ENCODE measurements at regions not wholly inside any gene's neighbourhood (a gene's known extent, or its start where the extent isn't known, plus 50 kb on each side); places are given as distances from the start of the nearest gene placed in this dataset.

GRCh38 chr1:72763481-72763880 lies 481.1 kb upstream of the NEGR1 start:
- peak overlapping the region; percentile 38 for H2AFZ ChIP-seq (ENCODE audit: low read length)
- H2BK15ac ChIP-seq (ENCODE audit: low read length) = no peak overlapping the region
- H3K4me3 ChIP-seq (ENCODE audit: low read length in 2 of 2) = no peak overlapping the region
- no peak overlapping the region for H2BK12ac ChIP-seq (ENCODE audit: low read length)
- no peak overlapping the region for H3K9ac ChIP-seq (ENCODE audit: low read depth, low read length, poor library complexity)
- H3K36me3 ChIP-seq (replicated peaks in 1 of 2; ENCODE audit: control insufficient read depth in 2 of 2, insufficient read depth in 2 of 2, low read length in 2 of 2) = no peaks in the 10 kb centered on the region
- H3K23ac ChIP-seq (ENCODE audit: low read depth, low read length, poor library complexity) = no peak overlapping the region
- H3K79me1 ChIP-seq (ENCODE audit: low read depth, low read length) = no peaks in the 10 kb centered on the region
- H2BK5ac ChIP-seq (ENCODE audit: low read length) = no peak overlapping the region
- H3K9me3 ChIP-seq (replicated peaks in 1 of 2; ENCODE audit: control insufficient read depth in 2 of 2, insufficient read depth in 1 of 2, low read depth in 1 of 2, low read length in 2 of 2) = no peaks in the 10 kb centered on the region
- no peak overlapping the region for H3K4ac ChIP-seq (ENCODE audit: low read length)
- H3K14ac ChIP-seq (ENCODE audit: low read length) = no peak overlapping the region
- no peaks in the 10 kb centered on the region for H3K27me3 ChIP-seq (ENCODE audit: control insufficient read depth in 3 of 3, insufficient read depth in 3 of 3, low read depth in 1 of 3, low read length in 3 of 3)
- no peak overlapping the region for H3K18ac ChIP-seq (ENCODE audit: low read length)
- H3K27ac ChIP-seq (replicated peaks; ENCODE audit: low read length) = no peak overlapping the region
- no CpG with 5 or more reads among the region's 2 CpGs for WGBS, 2 donors (ENCODE audit: extremely low coverage in 2 of 2, insufficient read length in 2 of 2, insufficient replicate concordance in 1 of 2)
- no peak overlapping the region for H4K91ac ChIP-seq (ENCODE audit: low read depth, low read length, poor library complexity)
- no peak overlapping the region for H2BK120ac ChIP-seq (ENCODE audit: low read depth, low read length)
- no peaks in the 10 kb centered on the region for H3K4me1 ChIP-seq (ENCODE audit: control insufficient read depth in 2 of 2, insufficient read depth in 1 of 2, low read depth in 1 of 2, low read length in 2 of 2)
- no peak overlapping the region for H3K4me2 ChIP-seq (ENCODE audit: insufficient read depth, low read length, poor library complexity, severe bottlenecking)
- H2AK5ac ChIP-seq (ENCODE audit: low read depth, low read length) = no peak overlapping the region
- DNase-seq (ENCODE audit: low spot score) = no peak
- no peak overlapping the region for H4K8ac ChIP-seq (ENCODE audit: low read depth, low read length)

- H3K9me3 ChIP-seq (replicated peaks in 1 of 2; ENCODE audit: control insufficient read depth in 2 of 2, insufficient read depth in 1 of 2, low read depth in 1 of 2, low read length in 2 of 2) = no peaks in the 10 kb centered on the region
- H3K23ac ChIP-seq (ENCODE audit: low read depth, low read length, poor library complexity) = no peak overlapping the region
- no peak overlapping the region for H2BK120ac ChIP-seq (ENCODE audit: low read depth, low read length)
- H3K27ac ChIP-seq (replicated peaks; ENCODE audit: low read length) = no peak overlapping the region
- no peak overlapping the region for H3K4ac ChIP-seq (ENCODE audit: low read length)
- no peak overlapping the region for H2BK5ac ChIP-seq (ENCODE audit: low read length)
- H4K8ac ChIP-seq (ENCODE audit: low read depth, low read length) = no peak overlapping the region
- no peak overlapping the region for H2AK5ac ChIP-seq (ENCODE audit: low read depth, low read length)
- no peak overlapping the region for H2BK12ac ChIP-seq (ENCODE audit: low read length)
- no peaks in the 10 kb centered on the region for H3K27me3 ChIP-seq (ENCODE audit: control insufficient read depth in 3 of 3, insufficient read depth in 3 of 3, low read depth in 1 of 3, low read length in 3 of 3)
- H3K9ac ChIP-seq (ENCODE audit: low read depth, low read length, poor library complexity) = no peak overlapping the region
- no peak for DNase-seq (ENCODE audit: low spot score)
- H3K18ac ChIP-seq (ENCODE audit: low read length) = no peak overlapping the region
- no CpG with 5 or more reads among the region's 3 CpGs for WGBS, 2 donors (ENCODE audit: extremely low coverage in 2 of 2, insufficient read length in 2 of 2, insufficient replicate concordance in 1 of 2)
- H2AFZ ChIP-seq (ENCODE audit: low read length) = no peak overlapping the region
- no peak overlapping the region for H2BK15ac ChIP-seq (ENCODE audit: low read length)
- no peaks in the 10 kb centered on the region for H3K36me3 ChIP-seq (replicated peaks in 1 of 2; ENCODE audit: control insufficient read depth in 2 of 2, insufficient read depth in 2 of 2, low read length in 2 of 2)
- no peak overlapping the region for H4K91ac ChIP-seq (ENCODE audit: low read depth, low read length, poor library complexity)
- H3K79me1 ChIP-seq (ENCODE audit: low read depth, low read length) = no peaks in the 10 kb centered on the region
- no peak overlapping the region for H3K14ac ChIP-seq (ENCODE audit: low read length)
- H3K4me3 ChIP-seq (ENCODE audit: low read length in 2 of 2) = no peak overlapping the region
- H3K4me2 ChIP-seq (ENCODE audit: insufficient read depth, low read length, poor library complexity, severe bottlenecking) = no peak overlapping the region
- H3K4me1 ChIP-seq (ENCODE audit: control insufficient read depth in 2 of 2, insufficient read depth in 1 of 2, low read depth in 1 of 2, low read length in 2 of 2) = no peaks in the 10 kb centered on the region
Observed at GRCh38 chr1:72759486-72759885, 477.1 kb upstream of the NEGR1 start.

- Histone ChIP-seq H3K4me3 (ENCODE audit: low read length in 2 of 2) (no peak overlapping the region), H3K14ac (ENCODE audit: low read length) (no peak overlapping the region), H3K4me2 (ENCODE audit: insufficient read depth, low read length, poor library complexity, severe bottlenecking) (no peak overlapping the region), H3K27me3 (ENCODE audit: control insufficient read depth in 3 of 3, insufficient read depth in 3 of 3, low read depth in 1 of 3, low read length in 3 of 3) (no peaks in the 10 kb centered on the region), H3K36me3 (replicated peaks in 1 of 2; ENCODE audit: control insufficient read depth in 2 of 2, insufficient read depth in 2 of 2, low read length in 2 of 2) (no peaks in the 10 kb centered on the region), H2BK15ac (ENCODE audit: low read length) (no peak overlapping the region), H3K9me3 (replicated peaks in 1 of 2; ENCODE audit: control insufficient read depth in 2 of 2, insufficient read depth in 1 of 2, low read depth in 1 of 2, low read length in 2 of 2) (no peaks in the 10 kb centered on the region), H3K23ac (ENCODE audit: low read depth, low read length, poor library complexity) (no peak overlapping the region), H2BK5ac (ENCODE audit: low read length) (no peak overlapping the region), H2BK12ac (ENCODE audit: low read length) (no peak overlapping the region), H3K4me1 (ENCODE audit: control insufficient read depth in 2 of 2, insufficient read depth in 1 of 2, low read depth in 1 of 2, low read length in 2 of 2) (no peaks in the 10 kb centered on the region), H3K79me1 (ENCODE audit: low read depth, low read length) (no peaks in the 10 kb centered on the region), H2BK120ac (ENCODE audit: low read depth, low read length) (no peak overlapping the region), H4K8ac (ENCODE audit: low read depth, low read length) (no peak overlapping the region), H3K9ac (ENCODE audit: low read depth, low read length, poor library complexity) (no peak overlapping the region), H4K91ac (ENCODE audit: low read depth, low read length, poor library complexity) (no peak overlapping the region), H3K4ac (ENCODE audit: low read length) (no peak overlapping the region), H2AK5ac (ENCODE audit: low read depth, low read length) (no peak overlapping the region), H3K27ac (replicated peaks; ENCODE audit: low read length) (no peak overlapping the region), H3K18ac (ENCODE audit: low read length) (no peak overlapping the region), H2AFZ (ENCODE audit: low read length) (no peak overlapping the region)
- no peak for DNase-seq (ENCODE audit: low spot score)
- WGBS, 2 donors (ENCODE audit: extremely low coverage in 2 of 2, insufficient read length in 2 of 2, insufficient replicate concordance in 1 of 2) = no CpG with 5 or more reads among the region's 2 CpGs
Observed at GRCh38 chr1:72757843-72758242, 475.5 kb upstream of the NEGR1 start.

GRCh38 chr1:72745413-72745812 lies 463.1 kb upstream of the NEGR1 start:
- Histone ChIP-seq H3K4me2 (ENCODE audit: insufficient read depth, low read length, poor library complexity, severe bottlenecking) (no peak overlapping the region), H2BK5ac (ENCODE audit: low read length) (no peak overlapping the region), H3K4ac (ENCODE audit: low read length) (no peak overlapping the region), H3K23ac (ENCODE audit: low read depth, low read length, poor library complexity) (no peak overlapping the region), H2AK5ac (ENCODE audit: low read depth, low read length) (no peak overlapping the region), H3K4me1 (ENCODE audit: control insufficient read depth in 2 of 2, insufficient read depth in 1 of 2, low read depth in 1 of 2, low read length in 2 of 2) (no peaks in the 10 kb centered on the region), H3K27me3 (ENCODE audit: control insufficient read depth in 3 of 3, insufficient read depth in 3 of 3, low read depth in 1 of 3, low read length in 3 of 3) (no peaks in the 10 kb centered on the region), H2BK15ac (ENCODE audit: low read length) (no peak overlapping the region), H3K18ac (ENCODE audit: low read length) (no peak overlapping the region), H3K9ac (ENCODE audit: low read depth, low read length, poor library complexity) (no peak overlapping the region), H3K14ac (ENCODE audit: low read length) (no peak overlapping the region), H2AFZ (ENCODE audit: low read length) (no peak overlapping the region), H3K4me3 (ENCODE audit: low read length in 2 of 2) (no peak overlapping the region), H3K79me1 (ENCODE audit: low read depth, low read length) (no peaks in the 10 kb centered on the region), H3K9me3 (replicated peaks in 1 of 2; ENCODE audit: control insufficient read depth in 2 of 2, insufficient read depth in 1 of 2, low read depth in 1 of 2, low read length in 2 of 2) (no peaks in the 10 kb centered on the region), H3K27ac (replicated peaks; ENCODE audit: low read length) (no peak overlapping the region), H2BK120ac (ENCODE audit: low read depth, low read length) (no peak overlapping the region), H2BK12ac (ENCODE audit: low read length) (no peak overlapping the region), H4K8ac (ENCODE audit: low read depth, low read length) (no peak overlapping the region), H3K36me3 (replicated peaks in 1 of 2; ENCODE audit: control insufficient read depth in 2 of 2, insufficient read depth in 2 of 2, low read length in 2 of 2) (no peaks in the 10 kb centered on the region), H4K91ac (ENCODE audit: low read depth, low read length, poor library complexity) (no peak overlapping the region)
- DNase-seq (ENCODE audit: low spot score) = no peak
- WGBS, 2 donors (ENCODE audit: extremely low coverage in 2 of 2, insufficient read length in 2 of 2, insufficient replicate concordance in 1 of 2) = no CpG with 5 or more reads among the region's 2 CpGs
